Adrenal gland (tissue), 5 donors: ENCODE measurements at regions not wholly inside any gene's neighbourhood (a gene's known extent, or its start where the extent isn't known, plus 50 kb on each side); places are given as distances from the start of the nearest gene placed in this dataset.

Experiments used
- CTCF ChIP-seq, 6 experiments: fragments of 450-650 bp in 4 of 6; fragments of 200-600 bp in 2 of 6; sonication (generic) in 1 of 6; IDR thresholded peaks; 1 replicate in 5 of 6; 2 replicates in 1 of 6; pipeline versions ENCODE4 v1.5.1 to v1.8.0; 2016 to 2021; ENCODE audit warnings: antibody characterized with exemption in 6 of 6, mild to moderate bottlenecking in 2 of 6, moderate library complexity in 1 of 6
- POLR2A ChIP-seq, 2 donors: fragments of 450-650 bp; IDR thresholded peaks; one replicate each; pipeline ENCODE4 v1.6.1; 2017; ENCODE audit warnings: antibody characterized with exemption in 2 of 2, mild to moderate bottlenecking in 2 of 2, moderate library complexity in 1 of 2
- donor health status: DM: no; HTN: no; CAD: no.

- no peak for TF ChIP-seq POLR2A (IDR thresholded peaks at IDR 0.05)
- TF ChIP-seq CTCF (IDR thresholded peaks at IDR 0.05), result no peak
Measured at GRCh38 chr16:47946092-47946491, 209.7 kb downstream of the ABCC12 start.
